ENCODE measurements at regions not wholly inside any gene's neighbourhood (a gene's known extent, or its start where the extent isn't known, plus 50 kb on each side); places are given as distances from the start of the nearest gene placed in this dataset.

DNA sequence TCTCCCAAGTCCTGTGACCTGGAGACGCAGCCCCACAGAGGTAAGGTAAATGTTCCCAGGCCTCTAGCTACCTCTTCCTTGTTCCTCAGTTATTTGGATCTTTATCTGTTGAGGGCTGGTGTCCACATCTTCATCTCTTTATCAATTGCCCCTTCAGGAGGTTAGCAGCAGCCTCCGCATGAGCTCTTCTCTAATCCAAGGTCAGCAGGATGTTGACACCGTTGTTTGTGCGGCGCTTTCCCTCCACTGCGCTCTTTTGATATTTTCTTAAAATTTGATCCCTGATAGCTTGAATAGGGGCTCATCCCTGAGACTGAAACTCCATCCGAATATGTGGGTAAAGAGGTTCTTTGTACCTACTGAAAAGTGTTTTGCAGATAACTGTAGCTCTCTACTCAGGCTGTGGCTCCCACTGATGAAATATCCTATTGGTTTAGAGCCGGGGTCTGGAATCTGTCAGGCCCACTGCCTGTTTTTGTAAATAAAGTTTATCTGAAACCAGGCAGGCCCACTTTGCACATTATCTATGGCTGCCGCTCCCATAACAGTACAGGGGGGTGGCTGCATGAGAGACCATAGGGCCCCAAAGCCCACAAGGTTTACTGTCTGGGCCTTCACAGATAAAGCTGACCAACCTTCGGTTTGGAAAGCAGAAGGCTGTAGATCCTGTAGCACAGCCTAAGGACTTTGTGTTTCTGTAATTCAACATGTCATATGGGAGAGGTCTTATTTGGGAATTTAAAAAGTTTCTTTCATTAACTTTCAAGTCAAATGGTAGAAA lies 362.6 kb downstream of the QKI start (continued):
- peak; percentile 94 for TF ChIP-seq ZKSCAN8 (CRISPR knock-in tag; IDR thresholded peaks at IDR 0.05)
- TF ChIP-seq PYGO2 (tag; IDR thresholded peaks at IDR 0.05): 0 out of 2 replicates have a peak, but pooled peaks have one; percentile 51
- TF ChIP-seq HEY1 (CRISPR knock-in tag; IDR thresholded peaks at IDR 0.05; ENCODE audit: borderline replicate concordance): peak; percentile 74; the same call in 1 of the 2 replicates
- TF ChIP-seq, protein P1, sequence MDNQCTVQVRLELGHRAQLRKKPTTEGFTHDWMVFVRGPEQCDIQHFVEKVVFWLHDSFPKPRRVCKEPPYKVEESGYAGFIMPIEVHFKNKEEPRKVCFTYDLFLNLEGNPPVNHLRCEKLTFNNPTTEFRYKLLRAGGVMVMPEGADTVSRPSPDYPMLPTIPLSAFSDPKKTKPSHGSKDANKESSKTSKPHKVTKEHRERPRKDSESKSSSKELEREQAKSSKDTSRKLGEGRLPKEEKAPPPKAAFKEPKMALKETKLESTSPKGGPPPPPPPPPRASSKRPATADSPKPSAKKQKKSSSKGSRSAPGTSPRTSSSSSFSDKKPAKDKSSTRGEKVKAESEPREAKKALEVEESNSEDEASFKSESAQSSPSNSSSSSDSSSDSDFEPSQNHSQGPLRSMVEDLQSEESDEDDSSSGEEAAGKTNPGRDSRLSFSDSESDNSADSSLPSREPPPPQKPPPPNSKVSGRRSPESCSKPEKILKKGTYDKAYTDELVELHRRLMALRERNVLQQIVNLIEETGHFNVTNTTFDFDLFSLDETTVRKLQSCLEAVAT (IDR thresholded peaks at IDR 0.05): peak in 1 of 2 experiments; percentile 60; a peak in 1 of 4 replicates
- peak; percentile 95 for TF ChIP-seq NEUROD1 (IDR thresholded peaks at IDR 0.05; ENCODE audit: borderline replicate concordance, low read depth, low read length, partially characterized antibody)
- TF ChIP-seq ZNF586 (CRISPR knock-in tag; conservative IDR thresholded peaks at IDR 0.05): 0 out of 2 replicates have a peak, but pooled peaks have one; percentile 11
- TF ChIP-seq ZNF79 (CRISPR knock-in tag; IDR thresholded peaks at IDR 0.05; ENCODE audit: low read depth): no peak
- TF ChIP-seq ZNF23 (CRISPR knock-in tag; IDR thresholded peaks at IDR 0.05): no peak
- TF ChIP-seq ZNF354B (CRISPR knock-in tag; IDR thresholded peaks at IDR 0.05): no peak
- TF ChIP-seq EP300 (IDR thresholded peaks at IDR 0.05; ENCODE audit: low read length): peak; percentile 99
- peak; percentile 100 for TF ChIP-seq CBFA2T3 (IDR thresholded peaks at IDR 0.05)
- no peak for TF ChIP-seq ZNF316 (IDR thresholded peaks at IDR 0.05)
- peak; percentile 94 for TF ChIP-seq ZNF644 (tag; IDR thresholded peaks at IDR 0.05; ENCODE audit: low read depth)
- TF ChIP-seq, protein P2, sequence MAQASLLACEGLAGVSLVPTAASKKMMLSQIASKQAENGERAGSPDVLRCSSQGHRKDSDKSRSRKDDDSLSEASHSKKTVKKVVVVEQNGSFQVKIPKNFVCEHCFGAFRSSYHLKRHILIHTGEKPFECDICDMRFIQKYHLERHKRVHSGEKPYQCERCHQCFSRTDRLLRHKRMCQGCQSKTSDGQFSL (CRISPR knock-in tag; IDR thresholded peaks at IDR 0.05): peak; percentile 41; the same call in 1 of the 2 replicates
- TF ChIP-seq, protein P2 (tag; IDR thresholded peaks at IDR 0.05): no peak
- TF ChIP-seq NCOA6 (IDR thresholded peaks at IDR 0.05): peak; percentile 64
- TF ChIP-seq KHSRP (IDR thresholded peaks at IDR 0.05): peak; percentile 95
- TF ChIP-seq HDAC2 (IDR thresholded peaks at IDR 0.05): peak; percentile 93
- peak; percentile 47 for TF ChIP-seq TAF9B (IDR thresholded peaks at IDR 0.05; ENCODE audit: partially characterized antibody)
- TF ChIP-seq, protein P3, sequence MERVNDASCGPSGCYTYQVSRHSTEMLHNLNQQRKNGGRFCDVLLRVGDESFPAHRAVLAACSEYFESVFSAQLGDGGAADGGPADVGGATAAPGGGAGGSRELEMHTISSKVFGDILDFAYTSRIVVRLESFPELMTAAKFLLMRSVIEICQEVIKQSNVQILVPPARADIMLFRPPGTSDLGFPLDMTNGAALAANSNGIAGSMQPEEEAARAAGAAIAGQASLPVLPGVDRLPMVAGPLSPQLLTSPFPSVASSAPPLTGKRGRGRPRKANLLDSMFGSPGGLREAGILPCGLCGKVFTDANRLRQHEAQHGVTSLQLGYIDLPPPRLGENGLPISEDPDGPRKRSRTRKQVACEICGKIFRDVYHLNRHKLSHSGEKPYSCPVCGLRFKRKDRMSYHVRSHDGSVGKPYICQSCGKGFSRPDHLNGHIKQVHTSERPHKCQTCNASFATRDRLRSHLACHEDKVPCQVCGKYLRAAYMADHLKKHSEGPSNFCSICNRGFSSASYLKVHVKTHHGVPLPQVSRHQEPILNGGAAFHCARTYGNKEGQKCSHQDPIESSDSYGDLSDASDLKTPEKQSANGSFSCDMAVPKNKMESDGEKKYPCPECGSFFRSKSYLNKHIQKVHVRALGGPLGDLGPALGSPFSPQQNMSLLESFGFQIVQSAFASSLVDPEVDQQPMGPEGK (CRISPR knock-in tag; IDR thresholded peaks at IDR 0.05; ENCODE audit: borderline replicate concordance): no peak
- TF ChIP-seq ZNF778 (CRISPR knock-in tag; IDR thresholded peaks at IDR 0.05): no peak
- TF ChIP-seq ZBTB1 (CRISPR knock-in tag; IDR thresholded peaks at IDR 0.05; ENCODE audit: borderline replicate concordance, low read depth): no peak
- TF ChIP-seq MCM5 (IDR thresholded peaks at IDR 0.05; ENCODE audit: low read depth): no peak
- TF ChIP-seq, protein P4, sequence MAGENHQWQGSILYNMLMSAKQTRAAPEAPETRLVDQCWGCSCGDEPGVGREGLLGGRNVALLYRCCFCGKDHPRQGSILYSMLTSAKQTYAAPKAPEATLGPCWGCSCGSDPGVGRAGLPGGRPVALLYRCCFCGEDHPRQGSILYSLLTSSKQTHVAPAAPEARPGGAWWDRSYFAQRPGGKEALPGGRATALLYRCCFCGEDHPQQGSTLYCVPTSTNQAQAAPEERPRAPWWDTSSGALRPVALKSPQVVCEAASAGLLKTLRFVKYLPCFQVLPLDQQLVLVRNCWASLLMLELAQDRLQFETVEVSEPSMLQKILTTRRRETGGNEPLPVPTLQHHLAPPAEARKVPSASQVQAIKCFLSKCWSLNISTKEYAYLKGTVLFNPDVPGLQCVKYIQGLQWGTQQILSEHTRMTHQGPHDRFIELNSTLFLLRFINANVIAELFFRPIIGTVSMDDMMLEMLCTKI (IDR thresholded peaks at IDR 0.05; ENCODE audit: partially characterized antibody): no peak

Measured in K562 (cell line).